Neuronal stem cell (in vitro differentiated cells): ENCODE measurements at regions not wholly inside any gene's neighbourhood (a gene's known extent, or its start where the extent isn't known, plus 50 kb on each side); places are given as distances from the start of the nearest gene placed in this dataset.
A peak's percentile ranks its signal among the peaks of the same experiment; 100 is the strongest.

ENCODE experiments used
- DNase-seq: peaks from one replicate; pipeline ENCODE4 v3.0.0-alpha.2; 2013; ENCODE audit warnings: low spot score
- H2AFZ ChIP-seq: one replicate; pipeline ENCODE4 v1.6.1; 2013; ENCODE audit warnings: mild to moderate bottlenecking, low read length, inconsistent platforms
- H2AK5ac ChIP-seq: 2 replicates; pipeline ENCODE4 v1.6.1; 2013; ENCODE audit warnings: low read depth, mild to moderate bottlenecking, inconsistent platforms, low read length, moderate library complexity, mixed read lengths
- H2BK120ac ChIP-seq: 2 replicates; pipeline ENCODE4 v1.6.1; 2013; ENCODE audit warnings: low read depth, mild to moderate bottlenecking, inconsistent platforms, low read length, moderate library complexity, mixed read lengths
- H2BK12ac ChIP-seq: one replicate; pipeline ENCODE4 v1.6.1; 2013; ENCODE audit warnings: low read length, inconsistent platforms
- H2BK15ac ChIP-seq: 2 replicates; pipeline ENCODE4 v1.6.1; 2013; ENCODE audit warnings: mild to moderate bottlenecking, low read length, inconsistent platforms, mixed read lengths
- H2BK5ac ChIP-seq: one replicate; pipeline ENCODE4 v1.6.1; 2013; ENCODE audit warnings: inconsistent platforms, mild to moderate bottlenecking, low read length, moderate library complexity
- H3K14ac ChIP-seq: one replicate; pipeline ENCODE4 v1.6.1; 2013; ENCODE audit warnings: low read length, inconsistent platforms
- H3K18ac ChIP-seq: 2 replicates; pipeline ENCODE4 v1.6.1; 2013; ENCODE audit warnings: low read length, inconsistent platforms
- H3K23ac ChIP-seq: 2 replicates; pipeline ENCODE4 v1.6.1; 2013; ENCODE audit warnings: low read depth, mild to moderate bottlenecking, mixed read lengths, low read length, inconsistent platforms; ENCODE audit not compliant: poor library complexity
- H3K27ac ChIP-seq: replicated peaks from 3 replicates; pipeline ENCODE4 v1.5.1; 2013; ENCODE audit warnings: low read length, inconsistent platforms
- H3K27me3 ChIP-seq, 3 experiments: 2 replicates each; pipeline ENCODE4 v1.6.1; 2013; ENCODE audit warnings: low read length in 3 of 3, mild to moderate bottlenecking in 2 of 3, inconsistent platforms in 1 of 3, low read depth in 1 of 3, mixed read lengths in 1 of 3, moderate library complexity in 1 of 3; ENCODE audit not compliant: control insufficient read depth in 3 of 3, insufficient read depth in 3 of 3
- H3K36me3 ChIP-seq, 2 donors: replicated peaks in 1 of 2; 2 replicates each; pipeline ENCODE4 v1.6.1; 2013; ENCODE audit warnings: low read length in 2 of 2; ENCODE audit not compliant: control insufficient read depth in 2 of 2, insufficient read depth in 2 of 2
- H3K4ac ChIP-seq: 2 replicates; pipeline ENCODE4 v1.6.1; 2013; ENCODE audit warnings: inconsistent platforms, mild to moderate bottlenecking, low read length, moderate library complexity
- H3K4me1 ChIP-seq, 2 donors: 1 replicate in 1 of 2; 2 replicates in 1 of 2; pipeline ENCODE4 v1.6.1; 2013; ENCODE audit warnings: low read length in 2 of 2, low read depth in 1 of 2; ENCODE audit not compliant: control insufficient read depth in 2 of 2, insufficient read depth in 1 of 2
- H3K4me2 ChIP-seq: one replicate; pipeline ENCODE4 v1.6.1; 2013; ENCODE audit warnings: mild to moderate bottlenecking, low read length, inconsistent platforms; ENCODE audit not compliant: insufficient read depth, poor library complexity, severe bottlenecking
- H3K4me3 ChIP-seq, 2 donors: 2 replicates each; pipeline ENCODE4 v1.5.1; 2013; ENCODE audit warnings: low read length in 2 of 2, mild to moderate bottlenecking in 2 of 2, inconsistent platforms in 1 of 2, moderate library complexity in 1 of 2
- H3K79me1 ChIP-seq: one replicate; pipeline ENCODE4 v1.6.1; 2013; ENCODE audit warnings: low read depth, mild to moderate bottlenecking, inconsistent platforms, low read length, moderate library complexity
- H3K9ac ChIP-seq: one replicate; pipeline ENCODE4 v1.6.1; 2013; ENCODE audit warnings: mild to moderate bottlenecking, low read depth, low read length, inconsistent platforms; ENCODE audit not compliant: poor library complexity
- H3K9me3 ChIP-seq, 2 donors: replicated peaks in 1 of 2; 2 replicates each; pipeline versions ENCODE3 to v1.6.1; 2013; ENCODE audit warnings: low read length in 2 of 2, mild to moderate bottlenecking in 2 of 2, inconsistent platforms in 1 of 2, low read depth in 1 of 2, mixed read lengths in 1 of 2, moderate library complexity in 1 of 2; ENCODE audit not compliant: control insufficient read depth in 2 of 2, insufficient read depth in 1 of 2
- H4K8ac ChIP-seq: one replicate; pipeline ENCODE4 v1.6.1; 2013; ENCODE audit warnings: low read depth, mild to moderate bottlenecking, inconsistent platforms, low read length, moderate library complexity
- H4K91ac ChIP-seq: one replicate; pipeline ENCODE4 v1.6.1; 2013; ENCODE audit warnings: low read length, low read depth, mild to moderate bottlenecking, inconsistent platforms; ENCODE audit not compliant: poor library complexity
- WGBS, 2 donors: extraction: QIAGEN DNeasy Blood & Tissue Kit; methylation state at CpG; one replicate each; pipeline ENCODE4 v1.1.7; 2013; ENCODE audit warnings: missing lambda C conversion rate in 2 of 2, mixed read lengths in 1 of 2; ENCODE audit not compliant: insufficient read length in 2 of 2, insufficient replicate concordance in 1 of 2; ENCODE audit errors: extremely low coverage in 2 of 2; 5-methylcytosine and 5-hydroxymethylcytosine counted together

DNA sequence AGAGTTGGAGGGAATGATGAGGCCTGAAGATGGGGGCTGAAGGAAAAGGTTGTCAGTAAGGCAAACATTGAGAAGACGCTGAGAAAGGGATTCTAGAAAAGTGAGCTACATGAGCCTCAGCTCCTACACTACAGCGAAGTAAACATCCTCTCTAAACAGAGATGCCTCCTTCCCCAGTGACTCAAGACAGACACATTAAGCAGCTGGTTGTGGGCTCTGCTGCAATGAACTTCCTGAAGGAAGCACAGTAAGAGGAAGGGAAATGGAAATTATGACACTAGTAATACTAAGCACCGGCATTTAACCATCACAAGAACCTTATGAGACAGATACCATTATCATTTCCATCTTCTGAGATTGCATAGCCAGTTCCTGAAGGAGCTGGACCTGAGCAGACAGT lies 190.5 kb downstream of the C11orf87 start:
- Histone ChIP-seq H4K91ac (no peak overlapping the region), H3K18ac (no peak overlapping the region), H3K27me3 (no peaks in the 10 kb centered on the region), H2BK5ac (no peak overlapping the region), H3K4me3 (no peak overlapping the region), H3K9me3 (no peaks in the 10 kb centered on the region), H3K9ac (no peak overlapping the region), H3K27ac (no peak overlapping the region), H3K79me1 (no peaks in the 10 kb centered on the region), H3K36me3 (no peaks in the 10 kb centered on the region), H4K8ac (no peak overlapping the region), H2AFZ (no peak overlapping the region), H2BK120ac (no peak overlapping the region), H2BK12ac (no peak overlapping the region), H3K14ac (no peak overlapping the region), H2AK5ac (no peak overlapping the region), H3K4ac (no peak overlapping the region), H3K23ac (no peak overlapping the region), H2BK15ac (no peak overlapping the region), H3K4me1 (no peaks in the 10 kb centered on the region), H3K4me2 (no peak overlapping the region)
- DNase-seq = no peak
- no CpG with 5 or more reads among the region's 3 CpGs for WGBS, 2 donors

- H3K9me3 ChIP-seq = no peaks in the 10 kb centered on the region
- H3K4me1 ChIP-seq = no peaks in the 10 kb centered on the region
- no peak for DNase-seq
- H3K27ac ChIP-seq = no peak overlapping the region
- no peak overlapping the region for H2AK5ac ChIP-seq
- H2BK5ac ChIP-seq = no peak overlapping the region
- H2BK12ac ChIP-seq = no peak overlapping the region
- no peaks in the 10 kb centered on the region for H3K79me1 ChIP-seq
- no peak overlapping the region for H4K91ac ChIP-seq
- no peak overlapping the region for H3K18ac ChIP-seq
- no peak overlapping the region for H2BK120ac ChIP-seq
- H2AFZ ChIP-seq = no peak overlapping the region
- no peak overlapping the region for H2BK15ac ChIP-seq
- no peak overlapping the region for H4K8ac ChIP-seq
- no peak overlapping the region for H3K9ac ChIP-seq
- no peaks in the 10 kb centered on the region for H3K36me3 ChIP-seq
- no peak overlapping the region for H3K4me3 ChIP-seq
- no peak overlapping the region for H3K23ac ChIP-seq
- no peaks in the 10 kb centered on the region for H3K27me3 ChIP-seq
- H3K14ac ChIP-seq = no peak overlapping the region
- H3K4me2 ChIP-seq = no peak overlapping the region
- no CpG with 5 or more reads among the region's 4 CpGs for WGBS, 2 donors
- no peak overlapping the region for H3K4ac ChIP-seq
Measured at GRCh38 chr11:109619498-109619897, 197.5 kb downstream of the C11orf87 start.

DNA sequence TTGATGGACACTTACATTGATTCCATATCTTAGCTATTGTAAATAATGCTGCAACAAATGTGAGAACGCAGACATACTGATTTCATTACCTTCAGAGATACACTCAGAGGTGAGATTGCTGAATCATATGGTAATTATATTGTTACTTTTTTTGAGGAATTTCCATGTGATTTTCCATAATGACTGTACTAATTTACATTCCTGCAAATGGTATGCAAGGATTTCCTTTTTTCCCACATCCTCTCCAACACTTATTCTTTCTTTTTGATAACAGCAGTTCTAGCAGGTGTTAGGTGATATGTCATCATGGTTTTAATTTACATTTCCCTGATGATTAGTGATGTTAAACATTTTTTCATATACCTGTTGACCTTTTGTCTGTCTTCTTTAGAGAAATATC lies 207.7 kb downstream of the C11orf87 start:
- Histone ChIP-seq H3K23ac (no peak overlapping the region), H4K8ac (no peak overlapping the region), H3K4ac (no peak overlapping the region), H3K36me3 (no peaks in the 10 kb centered on the region), H3K27me3 (no peaks in the 10 kb centered on the region), H2BK5ac (no peak overlapping the region), H3K79me1 (no peaks in the 10 kb centered on the region), H3K9me3 (no peaks in the 10 kb centered on the region), H4K91ac (no peak overlapping the region), H3K14ac (no peak overlapping the region), H3K27ac (no peak overlapping the region), H2BK120ac (no peak overlapping the region), H3K9ac (no peak overlapping the region), H3K4me2 (no peak overlapping the region), H2BK12ac (no peak overlapping the region), H2AK5ac (no peak overlapping the region), H3K18ac (no peak overlapping the region), H2AFZ (no peak overlapping the region), H3K4me3 (no peak overlapping the region), H3K4me1 (no peaks in the 10 kb centered on the region), H2BK15ac (no peak overlapping the region)
- WGBS, 2 donors = no CpG with 5 or more reads among the region's 1 CpG
- no peak for DNase-seq

DNA sequence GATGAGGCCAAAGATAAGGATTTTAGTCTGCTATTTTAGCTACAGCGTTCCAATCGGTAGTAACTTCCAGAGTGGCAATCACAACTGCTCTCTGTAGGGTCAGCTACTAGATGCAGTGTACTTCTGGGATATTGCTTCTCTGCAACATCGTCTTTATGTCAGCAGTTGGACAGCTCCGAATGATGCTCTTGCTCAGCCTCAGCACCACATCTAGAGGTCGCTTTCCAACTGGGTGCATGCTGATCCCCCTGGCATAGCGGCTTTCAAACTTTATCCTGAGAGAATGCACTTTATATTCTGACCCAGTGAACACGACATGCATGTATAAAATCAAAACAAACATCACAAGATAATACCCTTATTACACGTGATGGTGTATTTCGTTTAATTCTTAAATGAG lies 219.6 kb downstream of the C11orf87 start:
- Histone ChIP-seq H4K8ac (no peak overlapping the region), H3K4me2 (no peak overlapping the region), H3K4ac (no peak overlapping the region), H3K36me3 (no peaks in the 10 kb centered on the region), H3K18ac (no peak overlapping the region), H4K91ac (no peak overlapping the region), H2AFZ (no peak overlapping the region), H2AK5ac (no peak overlapping the region), H3K79me1 (no peaks in the 10 kb centered on the region), H2BK5ac (no peak overlapping the region), H3K23ac (no peak overlapping the region), H3K27me3 (no peaks in the 10 kb centered on the region), H3K4me3 (no peak overlapping the region), H3K9me3 (no peaks in the 10 kb centered on the region), H3K14ac (no peak overlapping the region), H2BK12ac (no peak overlapping the region), H3K9ac (no peak overlapping the region), H3K4me1 (no peaks in the 10 kb centered on the region), H2BK15ac (no peak overlapping the region), H3K27ac (no peak overlapping the region), H2BK120ac (no peak overlapping the region)
- peak; percentile 48 for DNase-seq
- WGBS, 2 donors = no CpG with 5 or more reads among the region's 9 CpGs
